ENCODE measurements at regions not wholly inside any gene's neighbourhood (a gene's known extent, or its start where the extent isn't known, plus 50 kb on each side); places are given as distances from the start of the nearest gene placed in this dataset.

DNA sequence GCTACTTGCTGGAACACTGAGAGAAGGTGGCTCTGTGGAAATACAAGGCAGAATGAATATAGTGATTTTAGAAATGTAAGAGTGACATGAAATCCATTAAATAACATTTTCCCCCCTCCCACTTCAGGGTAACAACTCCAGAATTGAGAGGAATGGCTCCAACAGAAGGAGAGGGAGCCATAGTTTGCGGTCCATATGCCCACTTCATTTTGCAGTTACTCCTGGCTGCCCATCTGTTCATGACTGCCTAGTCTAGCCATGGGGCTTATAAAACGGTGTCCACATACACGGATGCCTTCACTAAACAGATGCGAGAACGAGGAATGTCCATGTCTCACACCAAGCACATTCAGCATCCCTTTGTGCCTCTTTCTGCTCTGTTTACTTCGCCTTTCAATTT is 186.7 kb downstream of the TMEM38B start:
- TF ChIP-seq GATA1 (IDR thresholded peaks at IDR 0.05; ENCODE audit: low read depth, low read length) (no peak), POLR2A (IDR thresholded peaks at IDR 0.05; ENCODE audit: low read length) (no peak)
- DNase-seq, result no peak

- DNase-seq, result peak; percentile 61 to 76
- no peak for TF ChIP-seq POLR2A (IDR thresholded peaks at IDR 0.05; ENCODE audit: low read length)
- TF ChIP-seq GATA1 (IDR thresholded peaks at IDR 0.05; ENCODE audit: low read depth, low read length), result no peak
Measured at GRCh38 chr9:105881654-105882349, 187.5 kb downstream of the TMEM38B start.

GRCh38 chr9:105883847-105884246 is 189.5 kb downstream of the TMEM38B start:
- TF ChIP-seq POLR2A (IDR thresholded peaks at IDR 0.05; ENCODE audit: low read length) (no peak), GATA1 (IDR thresholded peaks at IDR 0.05; ENCODE audit: low read depth, low read length) (no peak)
- no peak for DNase-seq

GRCh38 chr9:105884416-105884815 is 190.1 kb downstream of the TMEM38B start:
- no peak for DNase-seq
- TF ChIP-seq POLR2A (IDR thresholded peaks at IDR 0.05; ENCODE audit: low read length), result no peak
- no peak for TF ChIP-seq GATA1 (IDR thresholded peaks at IDR 0.05; ENCODE audit: low read depth, low read length)

DNA sequence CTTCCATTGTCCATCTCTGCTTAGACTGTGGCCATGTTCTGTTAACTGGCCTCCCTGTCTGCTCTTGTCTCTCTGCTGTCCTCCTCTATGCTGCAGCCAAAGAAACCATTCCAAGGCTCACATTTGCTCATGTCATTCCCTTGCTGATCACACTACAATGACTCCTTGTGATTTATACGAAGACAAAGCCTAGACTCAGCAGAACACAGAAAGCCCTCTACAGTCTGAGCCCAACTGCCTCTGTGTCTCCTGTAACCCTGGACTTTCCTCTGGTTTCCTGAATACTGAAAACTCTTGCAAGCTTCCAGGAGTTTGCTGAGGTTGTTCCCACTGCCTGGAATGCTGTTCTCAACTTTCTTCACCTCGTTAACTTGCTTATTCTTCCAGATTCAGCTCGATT is 191.8 kb downstream of the TMEM38B start:
- no peak for TF ChIP-seq GATA1 (IDR thresholded peaks at IDR 0.05; ENCODE audit: low read depth, low read length)
- TF ChIP-seq POLR2A (IDR thresholded peaks at IDR 0.05; ENCODE audit: low read length), result no peak
- DNase-seq, result no peak

DNA sequence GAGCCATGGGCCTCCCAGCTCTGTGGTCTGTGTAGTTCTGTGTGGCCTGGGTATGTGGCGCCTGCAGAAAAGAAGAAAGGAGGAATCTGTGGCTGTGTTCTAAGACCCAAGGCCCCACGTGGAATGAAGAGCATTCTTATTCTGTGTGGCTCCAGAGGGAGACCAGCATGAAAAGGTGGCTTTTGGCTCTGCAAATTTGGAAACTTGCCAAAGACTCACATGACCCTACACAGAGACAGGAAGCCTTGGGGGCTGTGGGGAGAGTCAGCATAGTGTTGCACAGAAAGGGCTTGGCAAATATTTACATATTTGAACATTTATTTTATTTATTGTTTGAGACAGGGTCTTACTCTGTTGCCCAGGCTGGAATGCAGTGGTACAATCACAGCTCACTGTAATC is 193.3 kb downstream of the TMEM38B start:
- TF ChIP-seq GATA1 (IDR thresholded peaks at IDR 0.05; ENCODE audit: low read depth, low read length), result no peak
- no peak for TF ChIP-seq POLR2A (IDR thresholded peaks at IDR 0.05; ENCODE audit: low read length)

DNA sequence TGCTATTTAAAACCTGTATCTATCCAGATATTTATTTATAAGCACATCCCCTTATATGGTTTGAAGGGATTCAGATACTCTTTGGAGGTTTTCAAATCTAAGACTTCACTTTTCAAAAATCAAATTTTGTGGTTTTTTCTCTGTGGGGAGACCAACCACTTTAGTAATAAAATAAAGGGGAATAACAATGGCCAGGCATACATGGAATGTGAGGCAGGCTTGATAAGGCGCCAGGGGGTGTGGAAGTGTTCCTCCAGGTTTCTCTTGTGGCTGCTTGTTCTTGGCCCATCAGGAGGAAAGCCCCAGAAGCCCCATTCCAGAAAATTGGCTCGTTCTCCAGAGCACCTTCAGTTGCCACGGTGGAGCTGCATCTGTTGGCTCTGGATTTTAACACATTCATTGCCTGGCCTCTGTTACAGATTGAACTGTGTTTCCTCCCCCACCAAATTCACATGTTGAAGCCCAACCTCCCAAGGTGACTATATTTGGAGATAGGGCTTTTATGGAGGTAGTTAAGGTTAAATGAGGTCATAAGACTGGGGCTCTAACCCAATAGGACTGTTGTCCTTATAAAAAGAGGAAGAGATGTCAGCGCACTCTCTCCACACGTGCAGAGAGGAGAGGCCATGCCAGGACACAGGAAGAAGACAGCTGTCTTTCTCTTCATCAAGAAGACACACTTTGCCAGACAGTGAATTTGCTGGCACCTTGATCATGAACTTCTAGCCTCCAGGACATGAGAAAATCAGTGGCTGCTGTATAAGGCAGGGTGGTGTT is 195.9 kb downstream of the TMEM38B start:
- TF ChIP-seq GATA1 (IDR thresholded peaks at IDR 0.05; ENCODE audit: low read depth, low read length) (no peak), POLR2A (IDR thresholded peaks at IDR 0.05; ENCODE audit: low read length) (no peak)
- DNase-seq, result no peak

More for the DNA sequence above, 193.3 kb downstream of the TMEM38B start:
- no peak for DNase-seq

DNA sequence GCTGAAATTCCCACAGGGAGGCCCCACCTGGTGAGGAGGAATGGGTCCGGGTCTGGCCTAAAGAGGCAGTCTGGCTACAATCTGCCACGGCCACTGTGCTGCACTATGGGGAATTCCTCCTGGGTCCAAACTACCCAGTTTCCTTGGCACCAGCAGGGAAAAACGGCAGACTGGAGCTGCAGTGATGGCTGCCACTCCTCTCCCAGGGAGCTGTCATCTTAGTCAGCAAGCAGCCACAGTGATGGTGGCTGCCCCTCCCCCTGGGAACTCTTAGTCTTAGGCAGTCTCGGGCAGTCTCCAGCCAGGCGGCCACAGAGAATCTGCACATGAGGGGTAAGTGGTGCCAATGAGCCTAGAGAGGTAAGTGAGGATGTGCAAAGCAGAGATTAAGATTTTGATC is 205.8 kb downstream of the TMEM38B start:
- TF ChIP-seq POLR2A (IDR thresholded peaks at IDR 0.05; ENCODE audit: low read length) (no peak), GATA1 (IDR thresholded peaks at IDR 0.05; ENCODE audit: low read depth, low read length) (no peak)
- no peak for DNase-seq

GRCh38 chr9:105901514-105902109 is 207.3 kb downstream of the TMEM38B start:
- DNase-seq, result peak; percentile 10 to 29

GRCh38 chr9:105908069-105908468 is 213.7 kb downstream of the TMEM38B start:
- TF ChIP-seq POLR2A (IDR thresholded peaks at IDR 0.05; ENCODE audit: low read length) (no peak), GATA1 (IDR thresholded peaks at IDR 0.05; ENCODE audit: low read depth, low read length) (no peak)
- DNase-seq, result no peak

More at GRCh38 chr9:105901514-105902109, 207.3 kb downstream of the TMEM38B start:
- TF ChIP-seq POLR2A (IDR thresholded peaks at IDR 0.05; ENCODE audit: low read length) (no peak), GATA1 (IDR thresholded peaks at IDR 0.05; ENCODE audit: low read depth, low read length) (no peak)

GRCh38 chr9:105911104-105911911 is 217.0 kb downstream of the TMEM38B start:
- TF ChIP-seq GATA1 (IDR thresholded peaks at IDR 0.05; ENCODE audit: low read depth, low read length), result no peak
- TF ChIP-seq POLR2A (IDR thresholded peaks at IDR 0.05; ENCODE audit: low read length), result no peak
- DNase-seq, result no peak

DNA sequence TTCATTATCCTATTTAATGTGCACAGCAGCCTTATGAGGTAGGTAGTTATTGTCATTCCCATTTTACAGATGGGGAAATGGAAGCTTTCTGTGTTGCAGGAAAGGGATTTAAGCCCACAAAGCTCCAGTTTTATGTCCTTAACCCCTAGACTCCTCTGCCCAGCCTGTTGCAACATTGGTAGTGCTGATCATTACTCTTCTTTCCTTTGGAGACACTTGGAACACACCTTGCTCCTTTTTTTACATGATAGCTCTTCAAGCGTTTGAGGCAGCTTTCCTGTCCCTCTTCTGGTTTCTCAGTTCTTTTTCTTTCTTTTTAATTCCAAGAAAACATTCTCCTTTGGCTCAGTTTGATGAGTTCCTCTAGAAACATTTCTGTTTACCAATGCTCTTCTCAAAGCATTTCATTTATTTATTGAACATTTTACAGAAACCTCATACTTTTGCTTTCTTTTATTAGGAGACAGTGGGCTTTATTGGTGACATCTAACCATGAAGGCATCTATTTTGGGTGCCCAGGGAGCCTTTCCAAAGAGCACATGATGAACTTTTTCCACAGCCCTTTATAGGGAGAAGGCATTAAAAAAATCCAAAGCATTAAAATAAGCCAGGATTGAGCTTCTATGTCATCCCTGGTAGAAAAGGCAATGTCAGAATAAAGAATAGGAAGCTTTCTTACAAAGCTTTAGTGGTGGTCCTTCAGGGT is 218.0 kb downstream of the TMEM38B start:
- no peak for DNase-seq
- TF ChIP-seq GATA1 (IDR thresholded peaks at IDR 0.05; ENCODE audit: low read depth, low read length) (no peak), POLR2A (IDR thresholded peaks at IDR 0.05; ENCODE audit: low read length) (no peak)

GRCh38 chr9:105912863-105913516 is 218.6 kb downstream of the TMEM38B start:
- DNase-seq, result no peak
- TF ChIP-seq GATA1 (IDR thresholded peaks at IDR 0.05; ENCODE audit: low read depth, low read length) (no peak), POLR2A (IDR thresholded peaks at IDR 0.05; ENCODE audit: low read length) (no peak)
